ENCODE measurements at regions not wholly inside any gene's neighbourhood (a gene's known extent, or its start where the extent isn't known, plus 50 kb on each side); places are given as distances from the start of the nearest gene placed in this dataset.
"Not testable (repeated sequence)": the region's sequence is repeated elsewhere in the genome, so short reads cannot be mapped to it uniquely, and the experiment has no call there.

- DNase-seq (ENCODE audit: low read depth in 2 of 2), result no peak
These were observed 1057.8 kb downstream of the FSCB start for GRCh38 chr14:43449291-43449690.

GRCh38 chr14:43438056-43438455, 1069.0 kb downstream of the FSCB start:
- no peak for DNase-seq (ENCODE audit: low read depth in 2 of 2)

GRCh38 chr14:43418324-43418723, 1088.8 kb downstream of the FSCB start:
- DNase-seq (ENCODE audit: low read depth in 2 of 2), result no peak

- DNase-seq (ENCODE audit: low read depth in 2 of 2), result no peak
These were observed 1094.0 kb downstream of the FSCB start for GRCh38 chr14:43413084-43413483.

GRCh38 chr14:43411841-43412240, 1095.2 kb downstream of the FSCB start:
- no peak for DNase-seq (ENCODE audit: low read depth in 2 of 2)

- DNase-seq (ENCODE audit: low read depth in 2 of 2), result no peak
These were observed 1096.5 kb downstream of the FSCB start for GRCh38 chr14:43410631-43411030.

- DNase-seq (ENCODE audit: low read depth in 2 of 2), result no peak
These were observed 1098.6 kb downstream of the FSCB start for GRCh38 chr14:43408472-43408871.

GRCh38 chr14:43407706-43408105, 1099.4 kb downstream of the FSCB start:
- no peak for DNase-seq (ENCODE audit: low read depth in 2 of 2)

- no peak for DNase-seq (ENCODE audit: low read depth in 2 of 2)
These were observed 1100.2 kb downstream of the FSCB start for GRCh38 chr14:43406931-43407330.

GRCh38 chr14:43399289-43399688, 1107.8 kb downstream of the FSCB start:
- DNase-seq (ENCODE audit: low read depth in 2 of 2), result no peak

GRCh38 chr14:43370565-43370896, 1136.6 kb downstream of the FSCB start:
- DNase-seq (ENCODE audit: low read depth in 2 of 2), result not testable (repeated sequence)

- no peak for DNase-seq (ENCODE audit: low read depth in 2 of 2)
These were observed 1137.1 kb downstream of the FSCB start for GRCh38 chr14:43369710-43370564.

- no peak for DNase-seq (ENCODE audit: low read depth in 2 of 2)
These were observed 1144.5 kb downstream of the FSCB start for GRCh38 chr14:43362586-43362985.

- DNase-seq (ENCODE audit: low read depth in 2 of 2), result no peak
These were observed 1145.3 kb downstream of the FSCB start for GRCh38 chr14:43361751-43362150.

GRCh38 chr14:43360239-43360638, 1146.8 kb downstream of the FSCB start:
- no peak for DNase-seq (ENCODE audit: low read depth in 2 of 2)

- DNase-seq (ENCODE audit: low read depth in 2 of 2), result no peak
These were observed 1147.8 kb downstream of the FSCB start for GRCh38 chr14:43359317-43359716.

- DNase-seq (ENCODE audit: low read depth in 2 of 2), result no peak
These were observed 1150.0 kb downstream of the FSCB start for GRCh38 chr14:43356979-43357545.

GRCh38 chr14:43356382-43356781, 1150.7 kb downstream of the FSCB start:
- no peak for DNase-seq (ENCODE audit: low read depth in 2 of 2)

GRCh38 chr14:43341921-43342320, 1165.2 kb downstream of the FSCB start:
- no peak for DNase-seq (ENCODE audit: low read depth in 2 of 2)

GRCh38 chr14:43338713-43339112, 1168.4 kb downstream of the FSCB start:
- DNase-seq (ENCODE audit: low read depth in 2 of 2), result no peak

GRCh38 chr14:43336351-43336750, 1170.7 kb downstream of the FSCB start:
- no peak for DNase-seq (ENCODE audit: low read depth in 2 of 2)

GRCh38 chr14:43326501-43327407, 1180.3 kb downstream of the FSCB start:
- not testable (repeated sequence) for DNase-seq (ENCODE audit: low read depth in 2 of 2)

All from dermis microvascular lymphatic vessel endothelial cell (primary cell).